HL-60/S4 treated with retinoic acid at 250 ng/mL for 4 days and 3 days (cell line): ENCODE measurements at regions not wholly inside any gene's neighbourhood (a gene's known extent, or its start where the extent isn't known, plus 50 kb on each side); places are given as distances from the start of the nearest gene placed in this dataset.

Experiments used
- in situ Hi-C: fragments of 300-500 bp; cut with MboI; formaldehyde crosslinking; loops from 2 replicates; pipeline ENCODE4 v1.7.0; 2022; ENCODE audit warnings: low sequenced_read_pairs

- in situ Hi-C loops = loop anchor here (10.0 kb wide), 1 partner anchor 281 kb away; no protein-coding TSS in a partner anchor
Measured at GRCh38 chr15:31485911-31486461, 159.4 kb downstream of the KLF13 start.

DNA sequence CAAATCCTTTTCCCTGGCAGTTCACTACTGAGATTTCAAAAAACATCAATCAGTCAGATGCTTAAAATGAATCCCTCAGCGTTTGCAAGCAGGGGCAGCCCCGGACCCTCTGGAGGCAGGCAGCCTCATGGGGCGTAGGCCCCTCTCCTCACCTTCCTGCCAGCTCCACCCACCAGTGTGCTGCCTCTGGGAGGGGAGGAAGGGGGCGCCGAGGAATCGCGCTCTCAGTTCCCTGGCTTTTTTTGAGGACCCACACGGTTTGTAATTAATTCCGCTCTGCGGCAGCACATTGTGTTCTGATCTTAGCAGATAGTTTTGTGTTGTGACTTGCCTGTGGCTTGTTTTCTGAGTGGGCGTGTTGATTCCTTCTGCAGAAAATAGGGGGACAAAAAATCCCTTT is 159.9 kb downstream of the KLF13 start:
- in situ Hi-C loops = loop anchor here (10.0 kb wide), 1 partner anchor 282 kb away; no protein-coding TSS in a partner anchor

DNA sequence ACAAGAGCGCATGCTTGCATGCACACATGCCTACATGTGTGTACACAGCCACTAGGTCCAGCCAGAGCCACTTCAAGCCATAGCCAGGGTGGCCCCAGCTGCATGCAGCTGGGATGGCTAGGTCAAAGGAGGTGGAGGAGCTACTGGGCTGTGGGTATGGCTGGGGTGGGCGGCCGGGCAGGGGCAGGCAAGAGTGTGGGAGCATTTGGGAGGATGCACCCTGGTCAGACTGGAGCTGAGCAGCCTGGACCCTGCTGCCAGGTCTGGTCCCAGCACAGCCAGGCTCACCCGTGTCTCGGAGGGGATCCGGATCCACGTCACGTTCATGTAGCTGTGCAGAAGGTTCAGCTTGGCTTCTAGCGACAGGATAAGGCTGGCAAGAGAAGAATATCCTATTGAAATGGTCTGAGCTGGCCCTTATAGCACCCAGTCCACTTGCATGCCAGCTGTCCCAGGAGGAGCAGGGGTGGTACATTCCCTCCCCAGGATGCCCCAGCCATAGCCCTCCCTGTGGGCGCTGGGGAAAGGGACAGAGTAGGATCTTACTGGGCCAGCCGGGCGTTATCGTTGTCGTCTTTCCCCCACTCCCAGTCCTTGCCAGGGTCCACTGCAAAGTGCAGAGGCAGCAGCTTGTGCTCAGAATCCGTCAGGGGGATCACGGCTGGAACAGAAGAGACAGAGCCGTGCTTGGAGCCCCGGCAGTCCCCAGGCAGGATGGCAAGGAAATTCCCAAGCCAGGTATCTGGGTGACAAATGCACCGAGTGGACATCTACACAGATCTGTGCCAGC is 160.5 kb downstream of the KLF13 start:
- in situ Hi-C loops = loop anchor here (10.0 kb wide), 1 partner anchor 282 kb away; no protein-coding TSS in a partner anchor

- in situ Hi-C loops = loop anchor here (10.0 kb wide), 1 partner anchor 283 kb away; no protein-coding TSS in a partner anchor
Measured at GRCh38 chr15:31487811-31488436, 161.3 kb downstream of the KLF13 start.

GRCh38 chr15:31488437-31489204 is 162.0 kb downstream of the KLF13 start:
- in situ Hi-C loops = loop anchor here (10.0 kb wide), 1 partner anchor 284 kb away; no protein-coding TSS in a partner anchor

DNA sequence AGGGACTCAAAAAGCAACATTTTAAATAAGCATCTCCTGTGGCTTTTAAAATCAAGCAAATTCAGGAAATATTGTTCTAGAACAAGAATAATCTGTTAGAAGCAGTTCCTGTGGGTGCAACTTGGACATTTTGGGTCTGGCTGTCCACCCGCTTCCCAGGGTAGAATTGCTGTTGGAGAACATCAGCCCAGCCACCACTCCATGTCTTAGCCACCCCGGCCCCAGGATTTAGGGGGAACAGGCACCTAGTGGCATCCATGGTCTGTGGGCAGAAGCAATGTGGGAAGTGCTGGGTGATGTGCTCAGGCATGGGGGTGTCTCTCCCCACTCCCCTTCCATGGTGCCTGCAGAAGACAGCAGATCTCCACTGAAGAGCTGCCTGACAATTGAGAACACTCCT is 162.6 kb downstream of the KLF13 start:
- in situ Hi-C loops = loop anchor here (10.0 kb wide), 1 partner anchor 284 kb away; no protein-coding TSS in a partner anchor

GRCh38 chr15:31489801-31490646 is 163.4 kb downstream of the KLF13 start:
- in situ Hi-C loops = loop anchor here (10.0 kb wide), 1 partner anchor 285 kb away; no protein-coding TSS in a partner anchor

- in situ Hi-C loops = no loop called here
Measured at GRCh38 chr15:31494786-31495185, 168.2 kb downstream of the KLF13 start.

DNA sequence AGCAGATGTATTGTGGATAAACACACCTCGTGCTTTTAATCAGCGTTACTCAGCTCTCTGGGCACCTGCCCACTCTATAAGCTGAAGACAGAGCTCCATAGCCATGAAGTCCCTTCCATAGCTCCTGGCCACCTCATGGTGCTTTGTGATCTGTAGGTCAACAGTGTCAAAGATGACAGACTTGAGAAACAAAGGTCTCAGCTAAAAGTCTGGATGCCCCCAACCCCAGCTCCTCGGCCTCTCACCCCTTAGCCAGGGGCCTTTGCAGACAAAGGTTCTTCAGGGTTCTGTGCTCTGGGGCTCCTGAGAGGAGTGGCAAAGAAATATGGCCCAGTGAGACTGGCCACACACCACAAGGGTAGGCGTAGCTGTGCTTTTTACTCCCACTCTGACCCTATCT is 168.6 kb downstream of the KLF13 start:
- in situ Hi-C loops = no loop called here

DNA sequence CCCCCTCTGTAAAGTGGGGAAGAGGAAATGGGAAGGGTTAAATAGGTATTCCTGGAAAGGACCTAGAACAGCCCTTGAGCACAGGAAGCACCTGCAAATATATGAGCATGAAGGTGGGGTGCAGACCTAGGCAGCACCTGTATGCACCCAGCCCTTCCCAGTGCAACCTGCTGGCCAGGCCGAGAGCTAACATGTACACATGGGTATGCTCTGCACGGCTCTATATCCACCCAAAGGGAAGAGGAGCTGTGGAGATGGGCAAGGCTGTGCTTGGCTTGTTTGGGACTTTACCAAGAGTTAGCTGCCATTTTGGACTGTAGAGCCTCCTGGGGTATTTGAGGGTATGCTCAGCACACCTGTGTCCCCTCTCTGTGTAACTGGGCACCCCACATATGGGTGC is 171.2 kb downstream of the KLF13 start:
- in situ Hi-C loops = no loop called here

- in situ Hi-C loops = no loop called here
Measured at GRCh38 chr15:31498329-31498728, 171.7 kb downstream of the KLF13 start.

DNA sequence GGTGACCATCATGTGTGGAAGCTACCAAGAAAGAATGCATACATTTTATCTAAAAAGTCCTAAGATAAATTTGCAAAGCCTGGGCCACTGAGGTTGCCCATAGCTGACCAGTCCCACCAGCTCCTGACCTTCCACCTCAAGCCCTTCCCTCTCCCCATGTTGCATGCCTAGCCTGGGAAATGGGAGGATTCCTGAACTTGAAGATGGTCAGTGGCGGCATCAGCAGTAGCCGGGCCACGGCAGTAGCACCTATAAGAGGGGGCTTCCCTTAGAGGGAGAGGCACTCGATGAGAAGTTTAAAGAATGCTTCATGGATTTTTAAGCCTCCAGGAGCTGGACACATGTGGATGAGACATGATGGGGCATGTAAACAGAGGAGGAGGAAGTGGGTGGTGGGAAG is 172.1 kb downstream of the KLF13 start:
- in situ Hi-C loops = no loop called here

DNA sequence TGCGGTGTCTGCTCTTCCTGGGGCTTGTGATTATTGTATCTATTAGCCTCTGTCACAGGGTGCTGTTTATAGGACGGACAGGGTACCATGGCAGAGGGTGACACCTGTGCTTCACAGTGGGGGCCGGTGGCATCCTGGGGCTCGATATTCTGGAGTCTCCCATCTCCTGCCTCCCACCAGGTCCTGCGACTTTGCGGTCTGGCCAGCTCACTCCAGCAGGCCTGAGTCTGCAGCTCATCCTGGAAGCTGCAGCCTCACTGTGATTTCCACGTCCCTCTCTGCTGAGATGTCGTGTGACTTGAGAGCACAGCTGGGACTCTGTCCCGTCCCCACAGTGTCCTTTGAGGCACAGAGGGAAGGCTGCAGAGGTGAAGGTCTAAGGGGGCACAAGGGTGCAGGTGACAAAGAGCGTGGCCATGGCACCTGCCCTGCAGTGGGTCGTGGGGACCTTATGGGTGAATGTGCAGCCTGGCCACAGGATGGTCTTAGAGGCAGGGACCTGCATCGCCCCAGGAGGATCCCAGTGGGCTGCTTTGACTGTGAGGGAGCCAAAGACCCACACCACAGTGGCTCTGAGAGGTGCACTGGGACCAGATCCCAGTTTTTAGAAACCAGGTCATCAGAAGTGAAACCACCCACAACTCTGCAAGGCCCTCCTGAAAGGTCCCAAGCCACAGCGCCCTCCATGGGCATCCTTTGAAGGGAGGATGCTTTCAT is 172.8 kb downstream of the KLF13 start:
- in situ Hi-C loops = no loop called here

DNA sequence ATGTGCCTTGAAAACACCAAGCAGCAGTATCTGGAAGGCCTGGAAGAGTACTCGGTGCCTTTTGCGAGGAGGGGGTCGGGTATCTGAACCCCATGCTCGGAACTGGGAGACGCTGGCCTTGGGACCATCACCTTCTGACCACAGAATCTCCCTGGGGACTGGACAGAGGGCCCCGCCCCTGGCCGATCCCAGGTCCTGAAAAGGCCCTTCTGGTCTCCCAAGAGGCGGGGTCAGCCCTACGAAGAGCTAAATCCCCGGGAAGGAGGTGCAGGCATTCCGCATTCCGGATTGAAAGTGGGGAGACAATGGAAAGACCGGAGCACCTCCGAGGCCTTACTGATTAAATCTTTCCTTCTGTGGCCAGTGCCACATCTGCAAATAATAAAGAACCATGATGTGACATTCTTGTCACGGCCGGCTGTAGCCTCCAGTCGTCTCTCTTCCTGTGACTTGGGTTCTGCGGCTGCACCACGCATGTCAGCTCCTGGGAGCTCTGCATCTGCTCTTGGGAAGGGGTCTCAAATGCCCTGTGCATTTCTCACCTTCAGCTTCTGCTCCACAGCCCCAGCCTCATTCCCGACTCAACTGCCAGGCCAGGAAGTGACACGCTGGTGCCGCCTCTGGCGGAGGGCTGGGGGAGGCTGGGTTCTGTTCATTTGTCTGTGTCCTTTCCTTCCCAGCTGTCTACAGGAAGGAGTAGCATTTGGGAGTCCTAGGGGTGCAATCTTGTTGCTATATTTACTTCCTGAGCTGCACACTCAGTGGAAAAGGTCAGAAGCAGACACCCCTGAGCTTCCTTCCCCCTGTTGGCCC is 173.5 kb downstream of the KLF13 start:
- in situ Hi-C loops = no loop called here

DNA sequence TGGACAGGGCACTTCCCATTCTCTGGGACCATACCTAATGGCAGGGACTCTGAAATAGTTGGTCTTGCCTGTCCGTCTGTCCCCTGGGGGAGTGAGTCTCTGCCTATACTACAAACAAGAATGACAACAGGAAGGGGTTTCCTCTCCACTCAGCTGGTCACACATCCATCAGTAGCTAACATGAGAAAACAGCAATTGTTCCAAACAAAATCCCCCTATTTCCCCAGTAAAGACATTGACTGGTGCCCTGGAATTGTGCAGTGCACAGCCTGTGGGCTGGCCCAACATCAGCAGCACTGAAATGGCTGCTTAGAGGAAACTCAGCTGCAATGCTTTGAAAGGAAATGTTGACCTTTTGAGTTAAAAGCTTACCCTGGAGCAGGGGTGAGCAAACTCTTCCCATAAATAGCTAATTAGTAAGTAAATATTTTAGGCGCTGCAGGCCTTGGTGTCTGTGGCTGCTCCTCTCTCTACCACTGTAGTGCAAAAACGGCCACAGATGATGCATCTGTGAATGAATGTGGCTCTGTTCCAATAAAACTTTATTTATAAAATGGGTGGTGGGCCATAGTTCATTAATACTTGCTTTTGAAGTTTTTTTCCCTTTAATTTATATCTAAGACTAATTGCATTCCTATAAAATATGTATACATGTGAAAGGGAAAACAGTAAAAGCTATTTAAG is 174.3 kb downstream of the KLF13 start:
- in situ Hi-C loops = no loop called here

DNA sequence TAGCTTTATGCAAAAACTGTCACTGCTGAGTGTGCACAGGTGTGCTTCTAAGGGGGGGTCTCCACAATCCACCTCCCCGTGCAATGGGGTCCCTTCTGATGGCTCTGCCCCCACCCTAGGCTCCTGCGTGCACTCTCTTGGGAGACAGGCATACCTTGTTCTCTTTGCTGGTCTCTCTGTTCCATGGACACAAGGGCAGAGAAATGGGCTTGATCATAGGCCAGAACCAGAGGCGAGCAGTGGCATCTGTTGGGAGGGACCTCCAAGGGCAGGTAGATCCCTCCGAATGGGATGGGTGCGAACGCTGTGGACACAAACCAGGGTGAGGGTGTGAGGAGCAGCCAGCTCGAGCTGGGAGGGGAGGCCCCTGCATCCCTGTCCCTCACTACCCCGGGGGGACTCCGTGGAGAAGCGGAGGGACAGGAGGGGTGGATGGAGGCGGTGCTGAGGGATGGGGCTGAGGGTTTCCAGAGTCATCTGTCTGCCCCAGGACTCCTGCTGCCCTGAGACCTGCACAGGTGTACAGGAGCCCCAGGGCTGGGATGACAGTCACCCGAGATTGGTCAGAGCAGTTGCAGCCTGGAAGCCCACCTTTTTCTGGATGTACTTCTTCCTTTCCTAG is 175.0 kb downstream of the KLF13 start:
- in situ Hi-C loops = no loop called here

DNA sequence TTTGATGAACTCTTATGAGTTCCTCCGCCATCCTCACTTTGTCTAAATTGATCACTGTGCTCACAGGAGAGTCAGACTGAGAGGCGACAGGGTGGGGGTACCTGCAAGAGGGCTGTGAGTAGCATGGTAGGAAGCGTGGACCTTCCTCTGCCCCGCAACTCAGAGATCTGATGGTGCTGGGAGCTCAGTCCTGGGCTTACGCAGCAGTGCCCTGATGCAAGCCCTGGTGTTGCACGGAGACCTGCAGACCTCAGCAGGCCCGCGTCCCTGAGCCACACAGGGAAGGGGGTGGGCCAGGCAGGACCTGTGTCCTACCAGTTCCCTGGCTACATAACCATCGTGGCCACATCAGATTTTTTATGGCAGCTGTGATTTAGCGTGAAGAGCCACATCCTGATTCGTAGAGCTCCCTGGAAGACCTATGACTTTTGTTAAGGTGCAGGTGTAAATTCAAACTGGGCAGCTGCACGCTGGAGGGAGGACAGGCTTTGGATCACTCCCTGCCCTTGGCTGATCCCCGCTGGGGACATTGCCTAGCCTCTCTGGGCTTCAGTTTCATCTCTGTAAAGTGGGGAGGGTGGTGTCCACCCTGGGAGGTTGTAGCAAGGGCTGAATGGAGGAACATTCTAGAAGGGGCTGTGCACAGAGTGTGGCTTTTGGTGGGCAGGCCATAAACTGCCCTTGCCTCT is 176.1 kb downstream of the KLF13 start:
- in situ Hi-C loops = no loop called here
